T-cell (primary cell): ENCODE measurements at regions not wholly inside any gene's neighbourhood (a gene's known extent, or its start where the extent isn't known, plus 50 kb on each side); places are given as distances from the start of the nearest gene placed in this dataset.

ENCODE experiments used
- ATAC-seq, 4 experiments: fragments of 200-7000 bp in 3 of 4; fragments of 150-1000 bp in 1 of 4; cut with Tn5 transposase; replicated peaks in 1 of 4; 1 replicate in 3 of 4; 2 replicates in 1 of 4; pipeline ENCODE4 v1.10.0; 2021; ENCODE audit warnings: moderate library complexity in 3 of 4, mild to moderate bottlenecking in 2 of 4, moderate number of reproducible peaks in 1 of 4
- CTCF ChIA-PET, 2 donors: fragments of 300-600 bp; sonication (Branson Sonifier 250); formaldehyde crosslinking; loops; one replicate each; lab custom pipeline; 2022; ENCODE audit warnings: antibody characterized with exemption in 2 of 2; lab: Charles Lee
- POLR2A ChIA-PET, 2 donors: fragments of 300-600 bp; sonication (Branson Sonifier 250); formaldehyde crosslinking; loops; one replicate each; lab custom pipeline; 2022; ENCODE audit warnings: antibody characterized with exemption in 2 of 2; lab: Charles Lee
- DNase-seq, 35 experiments: peaks; one replicate each; pipeline versions ENCODE4 v3.0.0 to v3.0.0-alpha.2; 2013 to 2023
- H3K27ac ChIP-seq: one replicate; pipeline ENCODE4 v1.5.1; 2013; ENCODE audit warnings: low read length
- H3K27me3 ChIP-seq, 2 experiments: replicated peaks in 1 of 2; 1 replicate in 1 of 2; 2 replicates in 1 of 2; pipeline versions ENCODE4 v1.6.1 to v1.7.0; 2013; ENCODE audit warnings: low read length in 1 of 2, mixed read lengths in 1 of 2; ENCODE audit not compliant: control insufficient read depth in 2 of 2, insufficient read depth in 2 of 2; ENCODE audit errors: extremely low read depth in 1 of 2
- H3K36me3 ChIP-seq, 2 donors: 1 replicate in 1 of 2; 2 replicates in 1 of 2; pipeline versions ENCODE4 v1.6.1 to v1.7.0; 2013; ENCODE audit warnings: low read length in 1 of 2; ENCODE audit not compliant: control insufficient read depth in 2 of 2, insufficient read depth in 1 of 2; ENCODE audit errors: extremely low read depth in 1 of 2
- H3K4me1 ChIP-seq, 2 experiments: 1 replicate in 1 of 2; 2 replicates in 1 of 2; pipeline versions ENCODE4 v1.6.1 to v1.7.0; 2013; ENCODE audit warnings: low read length in 2 of 2, mixed read lengths in 1 of 2; ENCODE audit not compliant: insufficient read depth in 2 of 2, control insufficient read depth in 1 of 2; ENCODE audit errors: extremely low read depth in 1 of 2
- H3K4me3 ChIP-seq, 2 donors: 1 replicate in 1 of 2; 2 replicates in 1 of 2; pipeline versions ENCODE4 v1.5.1 to v1.7.0; 2013; ENCODE audit warnings: mild to moderate bottlenecking in 2 of 2, low read length in 1 of 2, moderate library complexity in 1 of 2; ENCODE audit not compliant: control insufficient read depth in 1 of 2; ENCODE audit errors: extremely low read depth in 1 of 2
- H3K9me3 ChIP-seq: 2 replicates; pipeline ENCODE4 v1.7.0; 2013
- H3K27ac Mint-ChIP-seq, 2 donors: one replicate each; pipeline ENCODE4 v1.8.0; 2020 to 2021; ENCODE audit warnings: mild to moderate bottlenecking in 2 of 2, mixed read lengths in 2 of 2
- H3K27me3 Mint-ChIP-seq, 2 donors: one replicate each; pipeline ENCODE4 v1.8.0; 2021 to 2022; ENCODE audit warnings: mixed read lengths in 2 of 2
- H3K36me3 Mint-ChIP-seq: one replicate; pipeline ENCODE4 v1.8.0; 2021; ENCODE audit warnings: mixed read lengths
- H3K4me1 Mint-ChIP-seq, 3 donors: one replicate each; pipeline ENCODE4 v1.8.0; 2020 to 2022; ENCODE audit warnings: mixed read lengths in 3 of 3, mild to moderate bottlenecking in 1 of 3
- H3K4me3 Mint-ChIP-seq, 3 donors: one replicate each; pipeline ENCODE4 v1.8.0; 2020 to 2022; ENCODE audit warnings: mild to moderate bottlenecking in 3 of 3, mixed read lengths in 3 of 3, moderate library complexity in 3 of 3
- H3K9me3 Mint-ChIP-seq, 3 donors: one replicate each; pipeline ENCODE4 v1.8.0; 2020 to 2022; ENCODE audit warnings: mixed read lengths in 3 of 3
- WGBS: methylation state at CpG from one replicate; pipeline ENCODE4 v1.1.5; 2013; ENCODE audit warnings: missing lambda C conversion rate; ENCODE audit not compliant: insufficient coverage; 5-methylcytosine and 5-hydroxymethylcytosine counted together

DNA sequence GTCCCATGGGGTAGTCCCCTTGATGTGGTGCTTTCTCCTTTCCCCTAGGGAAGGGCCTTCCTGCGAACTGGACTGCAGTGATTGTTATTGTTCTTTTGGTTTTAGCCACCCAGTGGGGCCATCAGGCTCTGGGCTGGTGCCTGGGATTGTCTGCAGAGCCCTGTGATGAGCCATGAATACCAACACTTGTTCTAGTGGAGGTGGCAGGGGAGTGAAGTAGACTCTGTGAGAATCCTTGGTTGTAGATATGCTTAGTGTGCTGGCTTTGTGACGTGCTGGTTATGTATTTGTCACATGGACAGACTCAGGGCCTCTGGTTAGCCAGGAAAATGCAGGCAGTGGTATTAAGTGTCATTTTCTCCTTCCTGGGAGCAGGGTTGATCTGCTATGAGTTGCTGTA lies 51.8 kb upstream of the NDUFB4 start:
- Histone ChIP-seq H3K27me3 (peaks cover 0 to 16% of the 10 kb centered on the region in 2 experiments), H3K9me3 (no peaks in the 10 kb centered on the region), H3K4me3 (no peak overlapping the region), H3K4me1 (no peaks in the 10 kb centered on the region), H3K27ac (no peak overlapping the region), H3K36me3 (no peaks in the 10 kb centered on the region)
- H3K27me3 Mint-ChIP-seq = peaks cover 15 to 31% of the 10 kb centered on the region in 2 donors
- no peak overlapping the region for H3K27ac Mint-ChIP-seq
- DNase-seq = no peak
- no peaks in the 10 kb centered on the region for H3K4me1 Mint-ChIP-seq
- 86% methylated on average over 1 of the region's 2 CpGs for WGBS
- H3K9me3 Mint-ChIP-seq = peaks cover 26 to 41% (median 35%) of the 10 kb centered on the region in 3 donors
- peaks cover 9% of the 10 kb centered on the region for H3K36me3 Mint-ChIP-seq
- POLR2A ChIA-PET = no interaction called here
- CTCF ChIA-PET = no interaction called here
- H3K4me3 Mint-ChIP-seq = no peak overlapping the region
- no peak for ATAC-seq

DNA sequence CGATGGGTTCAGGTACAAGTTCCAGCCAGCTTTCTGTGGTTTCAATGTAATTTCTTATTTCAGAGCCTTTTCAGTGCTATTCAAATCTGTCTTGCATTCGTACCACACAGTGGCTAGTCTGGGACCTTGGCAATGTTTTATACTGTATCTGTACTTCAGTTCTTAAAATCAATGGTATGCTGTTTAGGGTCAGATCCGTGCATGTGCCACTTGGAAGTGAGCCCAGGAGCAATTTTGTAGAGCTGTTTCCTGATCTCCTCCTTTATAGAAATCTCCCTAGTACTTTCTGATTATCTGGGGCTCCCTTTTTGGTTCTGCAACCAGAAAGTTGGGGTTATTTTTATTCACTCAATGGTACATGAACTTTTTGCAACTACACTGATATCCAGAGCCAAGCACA lies 59.5 kb upstream of the NDUFB4 start:
- Mint-ChIP-seq H3K36me3 (peaks cover 9% of the 10 kb centered on the region), H3K27ac (no peak overlapping the region), H3K4me3 (no peak overlapping the region), H3K9me3 (peaks cover 22 to 39% (median 29%) of the 10 kb centered on the region in 3 donors), H3K4me1 (no peaks in the 10 kb centered on the region), H3K27me3 (peaks cover 6 to 16% of the 10 kb centered on the region in 2 donors)
- DNase-seq (no peak), ATAC-seq (no peak)
- no peaks in the 10 kb centered on the region for H3K27me3 ChIP-seq
- CTCF ChIA-PET = no interaction called here
- H3K36me3 ChIP-seq = no peaks in the 10 kb centered on the region
- H3K4me3 ChIP-seq = no peak overlapping the region
- H3K4me1 ChIP-seq = no peaks in the 10 kb centered on the region
- POLR2A ChIA-PET = no interaction called here
- H3K9me3 ChIP-seq = no peaks in the 10 kb centered on the region
- 92% methylated on average over 2 of the region's 3 CpGs for WGBS
- no peak overlapping the region for H3K27ac ChIP-seq

- Histone ChIP-seq H3K4me1 (no peaks in the 10 kb centered on the region), H3K4me3 (no peak overlapping the region), H3K36me3 (no peaks in the 10 kb centered on the region), H3K27me3 (no peaks in the 10 kb centered on the region), H3K9me3 (no peaks in the 10 kb centered on the region), H3K27ac (no peak overlapping the region)
- no peaks in the 10 kb centered on the region for H3K36me3 Mint-ChIP-seq
- no CpG with 5 or more reads among the region's 2 CpGs for WGBS
- ChIA-PET CTCF (no interaction called here), POLR2A (no interaction called here)
- DNase-seq (no peak), ATAC-seq (no peak)
- no peak overlapping the region for H3K27ac Mint-ChIP-seq
- peaks cover 0 to 10% (median 5%) of the 10 kb centered on the region in 3 donors for H3K9me3 Mint-ChIP-seq
- no peak overlapping the region for H3K4me3 Mint-ChIP-seq
- H3K27me3 Mint-ChIP-seq = peaks cover 17 to 21% of the 10 kb centered on the region in 2 donors
- no peaks in the 10 kb centered on the region for H3K4me1 Mint-ChIP-seq
Measured at GRCh38 chr3:120532969-120533368, 63.2 kb upstream of the NDUFB4 start.

DNA sequence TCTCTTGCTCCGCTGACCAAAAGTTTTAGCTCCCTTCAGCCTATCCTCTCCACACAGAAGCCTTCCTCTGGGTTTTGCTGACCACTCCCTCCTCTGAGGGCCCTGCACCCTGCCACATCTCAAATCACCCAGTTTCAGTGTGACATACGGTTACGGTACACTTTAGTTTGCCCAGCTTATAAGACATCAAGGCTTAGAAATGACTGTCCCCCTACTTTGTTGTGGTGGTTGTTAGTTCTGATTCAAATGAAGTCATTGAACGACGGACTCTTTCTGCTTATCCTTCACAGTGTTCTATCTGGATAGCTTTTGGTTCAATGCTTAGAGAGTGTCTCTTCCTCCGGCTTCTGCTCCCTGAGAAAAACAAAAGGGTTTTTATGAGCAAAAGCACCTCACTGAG lies 68.0 kb upstream of the NDUFB4 start:
- ChIA-PET CTCF (interaction anchor here in 1 of 2 donors (0.6 kb wide), 1 partner anchor 104 kb away, joined by 3 read pairs; no protein-coding TSS in a partner anchor), POLR2A (no interaction called here)
- Histone ChIP-seq H3K27ac (no peak overlapping the region), H3K4me3 (no peak overlapping the region), H3K27me3 (no peaks in the 10 kb centered on the region), H3K9me3 (no peaks in the 10 kb centered on the region), H3K4me1 (no peaks in the 10 kb centered on the region), H3K36me3 (no peaks in the 10 kb centered on the region)
- no CpG with 5 or more reads among the region's 6 CpGs for WGBS
- H3K36me3 Mint-ChIP-seq = no peaks in the 10 kb centered on the region
- no peak for DNase-seq
- H3K4me1 Mint-ChIP-seq = no peaks in the 10 kb centered on the region
- H3K4me3 Mint-ChIP-seq = no peak overlapping the region
- peaks cover 10 to 13% of the 10 kb centered on the region in 2 donors for H3K27me3 Mint-ChIP-seq
- no peak for ATAC-seq
- no peak overlapping the region for H3K27ac Mint-ChIP-seq
- peaks cover 0 to 4% (median 1%) of the 10 kb centered on the region in 3 donors for H3K9me3 Mint-ChIP-seq

GRCh38 chr3:120526011-120526870 lies 69.9 kb upstream of the NDUFB4 start:
- no peaks in the 10 kb centered on the region for H3K4me1 ChIP-seq
- H3K27me3 ChIP-seq = no peaks in the 10 kb centered on the region
- H3K4me1 Mint-ChIP-seq = no peaks in the 10 kb centered on the region
- no peak overlapping the region for H3K27ac Mint-ChIP-seq
- ChIA-PET POLR2A (no interaction called here), CTCF (no interaction called here)
- H3K27ac ChIP-seq = no peak overlapping the region
- no peak overlapping the region for H3K4me3 ChIP-seq
- H3K9me3 Mint-ChIP-seq = no peaks in the 10 kb centered on the region
- no peak overlapping the region for H3K4me3 Mint-ChIP-seq
- no peak for DNase-seq
- H3K36me3 ChIP-seq = no peaks in the 10 kb centered on the region
- no peak for ATAC-seq
- no peaks in the 10 kb centered on the region for H3K36me3 Mint-ChIP-seq
- peaks cover 5 to 11% of the 10 kb centered on the region in 2 donors for H3K27me3 Mint-ChIP-seq
- 100% methylated on average over 2 of the region's 3 CpGs for WGBS
- no peaks in the 10 kb centered on the region for H3K9me3 ChIP-seq

DNA sequence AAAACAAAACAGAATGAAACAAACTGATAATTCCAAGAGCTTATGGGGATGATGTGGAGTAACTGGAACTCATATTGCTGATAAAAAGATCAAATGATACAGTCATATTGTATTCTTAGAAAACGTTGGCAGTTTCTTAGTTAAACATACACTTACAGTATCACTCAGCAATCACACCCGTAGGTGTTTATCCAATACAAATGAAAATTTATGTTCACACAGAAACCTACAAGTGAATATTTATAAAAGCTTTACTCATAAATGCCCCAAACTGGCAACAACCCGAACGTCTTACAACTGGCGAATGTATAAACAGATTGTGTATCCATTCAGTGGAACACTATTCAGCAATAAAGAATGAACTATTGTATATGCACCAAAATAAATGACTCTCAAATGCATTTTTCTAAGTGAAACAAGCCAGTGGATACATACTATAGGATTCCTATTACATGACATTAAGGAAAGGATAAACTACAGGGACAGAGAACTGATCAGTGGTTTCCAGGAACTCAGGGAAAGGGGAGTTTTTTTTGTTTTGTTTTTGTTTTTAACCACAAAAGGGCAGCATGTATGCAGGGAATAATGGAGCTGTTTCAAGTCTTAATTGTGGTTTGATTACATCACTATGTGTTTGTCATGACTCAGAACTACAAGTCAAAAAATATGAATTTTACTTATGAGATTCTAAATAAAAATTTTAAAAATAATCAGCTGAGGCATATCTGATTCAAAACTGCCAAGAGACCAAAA lies 71.8 kb upstream of the NDUFB4 start:
- Mint-ChIP-seq H3K36me3 (no peaks in the 10 kb centered on the region), H3K4me1 (no peaks in the 10 kb centered on the region), H3K27me3 (no peaks in the 10 kb centered on the region), H3K9me3 (no peaks in the 10 kb centered on the region), H3K4me3 (no peak overlapping the region), H3K27ac (no peak overlapping the region)
- Histone ChIP-seq H3K27ac (no peak overlapping the region), H3K27me3 (no peaks in the 10 kb centered on the region), H3K9me3 (no peaks in the 10 kb centered on the region), H3K4me1 (no peaks in the 10 kb centered on the region), H3K36me3 (no peaks in the 10 kb centered on the region), H3K4me3 (no peak overlapping the region)
- CTCF ChIA-PET = no interaction called here
- WGBS = no CpG with 5 or more reads among the region's 5 CpGs
- DNase-seq = no peak
- ATAC-seq = no peak
- POLR2A ChIA-PET = no interaction called here
